ENCODE measurements at regions not wholly inside any gene's neighbourhood (a gene's known extent, or its start where the extent isn't known, plus 50 kb on each side); places are given as distances from the start of the nearest gene placed in this dataset.

- TF ChIP-seq CTCF (IDR thresholded peaks at IDR 0.05) (no peak), POLR2A (IDR thresholded peaks at IDR 0.05) (no peak)
Observed at GRCh38 chr17:69744512-69745070, 330.1 kb downstream of the MAP2K6 start.
